Neural cell (in vitro differentiated cells): ENCODE measurements at regions not wholly inside any gene's neighbourhood (a gene's known extent, or its start where the extent isn't known, plus 50 kb on each side); places are given as distances from the start of the nearest gene placed in this dataset.
"Not testable (repeated sequence)": the region's sequence is repeated elsewhere in the genome, so short reads cannot be mapped to it uniquely, and the experiment has no call there.

Experiments used
- H2AFZ ChIP-seq: fragments of 200-600, 300-800 bp; sonication (generic), shearing (Covaris generic); 2 replicates; pipeline ENCODE4 v1.6.0; 2014; ENCODE audit warnings: low read depth, mild to moderate bottlenecking, antibody characterized with exemption, low read length, moderate library complexity
- H3F3A ChIP-seq: fragments of 200-600 bp; shearing (Covaris generic); 2 replicates; pipeline ENCODE4 v1.6.1; 2016; ENCODE audit warnings: mild to moderate bottlenecking, moderate library complexity, mixed read lengths, antibody characterized with exemption, low read length; ENCODE audit not compliant: insufficient read depth, poor library complexity, severe bottlenecking
- H3K27ac ChIP-seq: fragments of 200-600, 300-800 bp; sonication (generic), shearing (Covaris generic); 2 replicates; pipeline ENCODE4 v1.5.1; 2014; ENCODE audit warnings: mild to moderate bottlenecking, low read length, moderate library complexity
- H3K27me3 ChIP-seq: fragments of 300-800, 200-600 bp; sonication (generic), shearing (Covaris generic); 2 replicates; pipeline ENCODE4 v1.6.0; 2014; ENCODE audit warnings: mild to moderate bottlenecking, low read depth, low read length, moderate library complexity; ENCODE audit not compliant: insufficient read depth
- H3K36me3 ChIP-seq: fragments of 300-800, 200-600 bp; sonication (generic), shearing (Covaris generic); 2 replicates; pipeline ENCODE4 v1.5.1; 2014; ENCODE audit warnings: mild to moderate bottlenecking, antibody characterized with exemption, low read length, moderate library complexity; ENCODE audit not compliant: insufficient read depth
- H3K4me2 ChIP-seq: fragments of 300-800, 200-600 bp; sonication (generic), shearing (Covaris generic); 2 replicates; pipeline ENCODE4 v1.6.0; 2014; ENCODE audit warnings: mild to moderate bottlenecking, low read length
- H3K4me3 ChIP-seq: fragments of 300-800, 200-600 bp; sonication (generic), shearing (Covaris generic); 2 replicates; pipeline ENCODE4 v1.5.1; 2014; ENCODE audit warnings: mild to moderate bottlenecking, low read length, moderate library complexity
- H3K79me2 ChIP-seq: fragments of 200-600 bp; shearing (Covaris generic); replicated peaks from 2 replicates; pipeline ENCODE4 v1.6.0; 2014; ENCODE audit warnings: mild to moderate bottlenecking, low read length, moderate library complexity; ENCODE audit not compliant: insufficient read depth
- H3K9ac ChIP-seq: fragments of 300-800, 200-600 bp; sonication (generic), shearing (Covaris generic); 2 replicates; pipeline ENCODE4 v1.6.1; 2016; ENCODE audit warnings: mild to moderate bottlenecking, low read length, mixed read lengths
- H3K9me2 ChIP-seq: fragments of 200-600 bp; shearing (Covaris generic); 2 replicates; pipeline ENCODE4 v1.6.1; 2016; ENCODE audit warnings: mild to moderate bottlenecking, low read length, mixed read lengths; ENCODE audit not compliant: insufficient read depth
- H3K9me3 ChIP-seq: fragments of 200-600, 300-800 bp; sonication (generic), shearing (Covaris generic); 2 replicates; pipeline ENCODE4 v1.6.1; 2016; ENCODE audit warnings: mild to moderate bottlenecking, mixed run types, low read length, moderate library complexity, mixed read lengths
- H4K20me1 ChIP-seq: fragments of 200-600 bp; shearing (Covaris generic); 2 replicates; pipeline ENCODE4 v1.6.1; 2016; ENCODE audit warnings: mild to moderate bottlenecking, mixed run types; ENCODE audit not compliant: insufficient read depth
- EP300 ChIP-seq: fragments of 450-650 bp; conservative IDR thresholded peaks from 2 replicates; pipeline ENCODE4 v1.6.1; 2014; ENCODE audit warnings: antibody characterized with exemption, mild to moderate bottlenecking, moderate library complexity; ENCODE audit not compliant: poor library complexity, severe bottlenecking
- EZH2 ChIP-seq: fragments of 200-600, 300-800 bp; shearing (Covaris generic), sonication (generic); IDR thresholded peaks from 2 replicates; pipeline ENCODE4 v1.6.1; 2014; ENCODE audit warnings: antibody characterized with exemption, low read length, borderline replicate concordance, mild to moderate bottlenecking; ENCODE audit not compliant: insufficient read depth, poor library complexity, severe bottlenecking
- MXI1 ChIP-seq: fragments of 450-650 bp; conservative IDR thresholded peaks from 2 replicates; pipeline ENCODE4 v1.6.1; 2014; ENCODE audit warnings: antibody characterized with exemption, mild to moderate bottlenecking; ENCODE audit not compliant: poor library complexity, severe bottlenecking
- POLR2AphosphoS5 ChIP-seq: IDR thresholded peaks from 2 replicates; pipeline ENCODE4 v1.6.1; 2012
- RAD21 ChIP-seq: fragments of 450-650 bp; conservative IDR thresholded peaks from 2 replicates; pipeline ENCODE4 v1.6.1; 2014; ENCODE audit warnings: antibody characterized with exemption, mild to moderate bottlenecking, moderate library complexity
- SMC3 ChIP-seq: fragments of 450-650 bp; conservative IDR thresholded peaks from 2 replicates; pipeline ENCODE4 v1.6.1; 2014; ENCODE audit warnings: antibody characterized with exemption, mild to moderate bottlenecking, moderate library complexity; ENCODE audit not compliant: poor library complexity
- TAF1 ChIP-seq: IDR thresholded peaks from 2 replicates; pipeline ENCODE4 v1.6.1; 2012; ENCODE audit warnings: low read depth
- TF ChIP-seq, protein P1 (sequence below): fragments of 450-650 bp; IDR thresholded peaks from 2 replicates; pipeline ENCODE4 v1.5.1; 2014; ENCODE audit warnings: antibody characterized with exemption, mild to moderate bottlenecking, moderate library complexity; ENCODE audit not compliant: poor library complexity, severe bottlenecking
- TF ChIP-seq, protein P2 (sequence below): IDR thresholded peaks from 2 replicates; pipeline ENCODE4 v1.6.1; 2012; ENCODE audit warnings: borderline replicate concordance

GRCh38 chr2:82939211-82939610 is 1519.9 kb downstream of the SUCLG1 start:
- no peaks in the 10 kb centered on the region for H4K20me1 ChIP-seq
- no peak overlapping the region for H3K4me2 ChIP-seq
- no peak overlapping the region for H3K9ac ChIP-seq
- H3K79me2 ChIP-seq = no peaks in the 10 kb centered on the region
- no peak overlapping the region for H3K4me3 ChIP-seq
- H3K27me3 ChIP-seq = no peaks in the 10 kb centered on the region
- no peaks in the 10 kb centered on the region for H3F3A ChIP-seq
- H2AFZ ChIP-seq = no peak overlapping the region
- H3K9me2 ChIP-seq = no peaks in the 10 kb centered on the region
- no peaks in the 10 kb centered on the region for H3K9me3 ChIP-seq
- H3K27ac ChIP-seq = no peak overlapping the region
- H3K36me3 ChIP-seq = no peaks in the 10 kb centered on the region
- TF ChIP-seq, protein P1, sequence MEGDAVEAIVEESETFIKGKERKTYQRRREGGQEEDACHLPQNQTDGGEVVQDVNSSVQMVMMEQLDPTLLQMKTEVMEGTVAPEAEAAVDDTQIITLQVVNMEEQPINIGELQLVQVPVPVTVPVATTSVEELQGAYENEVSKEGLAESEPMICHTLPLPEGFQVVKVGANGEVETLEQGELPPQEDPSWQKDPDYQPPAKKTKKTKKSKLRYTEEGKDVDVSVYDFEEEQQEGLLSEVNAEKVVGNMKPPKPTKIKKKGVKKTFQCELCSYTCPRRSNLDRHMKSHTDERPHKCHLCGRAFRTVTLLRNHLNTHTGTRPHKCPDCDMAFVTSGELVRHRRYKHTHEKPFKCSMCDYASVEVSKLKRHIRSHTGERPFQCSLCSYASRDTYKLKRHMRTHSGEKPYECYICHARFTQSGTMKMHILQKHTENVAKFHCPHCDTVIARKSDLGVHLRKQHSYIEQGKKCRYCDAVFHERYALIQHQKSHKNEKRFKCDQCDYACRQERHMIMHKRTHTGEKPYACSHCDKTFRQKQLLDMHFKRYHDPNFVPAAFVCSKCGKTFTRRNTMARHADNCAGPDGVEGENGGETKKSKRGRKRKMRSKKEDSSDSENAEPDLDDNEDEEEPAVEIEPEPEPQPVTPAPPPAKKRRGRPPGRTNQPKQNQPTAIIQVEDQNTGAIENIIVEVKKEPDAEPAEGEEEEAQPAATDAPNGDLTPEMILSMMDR = no peak
- TF ChIP-seq EP300 = no peak
- TF ChIP-seq RAD21 = no peak
- TF ChIP-seq, protein P2, sequence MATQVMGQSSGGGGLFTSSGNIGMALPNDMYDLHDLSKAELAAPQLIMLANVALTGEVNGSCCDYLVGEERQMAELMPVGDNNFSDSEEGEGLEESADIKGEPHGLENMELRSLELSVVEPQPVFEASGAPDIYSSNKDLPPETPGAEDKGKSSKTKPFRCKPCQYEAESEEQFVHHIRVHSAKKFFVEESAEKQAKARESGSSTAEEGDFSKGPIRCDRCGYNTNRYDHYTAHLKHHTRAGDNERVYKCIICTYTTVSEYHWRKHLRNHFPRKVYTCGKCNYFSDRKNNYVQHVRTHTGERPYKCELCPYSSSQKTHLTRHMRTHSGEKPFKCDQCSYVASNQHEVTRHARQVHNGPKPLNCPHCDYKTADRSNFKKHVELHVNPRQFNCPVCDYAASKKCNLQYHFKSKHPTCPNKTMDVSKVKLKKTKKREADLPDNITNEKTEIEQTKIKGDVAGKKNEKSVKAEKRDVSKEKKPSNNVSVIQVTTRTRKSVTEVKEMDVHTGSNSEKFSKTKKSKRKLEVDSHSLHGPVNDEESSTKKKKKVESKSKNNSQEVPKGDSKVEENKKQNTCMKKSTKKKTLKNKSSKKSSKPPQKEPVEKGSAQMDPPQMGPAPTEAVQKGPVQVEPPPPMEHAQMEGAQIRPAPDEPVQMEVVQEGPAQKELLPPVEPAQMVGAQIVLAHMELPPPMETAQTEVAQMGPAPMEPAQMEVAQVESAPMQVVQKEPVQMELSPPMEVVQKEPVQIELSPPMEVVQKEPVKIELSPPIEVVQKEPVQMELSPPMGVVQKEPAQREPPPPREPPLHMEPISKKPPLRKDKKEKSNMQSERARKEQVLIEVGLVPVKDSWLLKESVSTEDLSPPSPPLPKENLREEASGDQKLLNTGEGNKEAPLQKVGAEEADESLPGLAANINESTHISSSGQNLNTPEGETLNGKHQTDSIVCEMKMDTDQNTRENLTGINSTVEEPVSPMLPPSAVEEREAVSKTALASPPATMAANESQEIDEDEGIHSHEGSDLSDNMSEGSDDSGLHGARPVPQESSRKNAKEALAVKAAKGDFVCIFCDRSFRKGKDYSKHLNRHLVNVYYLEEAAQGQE = no peak
- TF ChIP-seq SMC3 = no peak
- TF ChIP-seq MXI1 = no peak
- TF ChIP-seq POLR2AphosphoS5 = no peak
- TF ChIP-seq EZH2 = no peak
- no peak for TF ChIP-seq TAF1

DNA sequence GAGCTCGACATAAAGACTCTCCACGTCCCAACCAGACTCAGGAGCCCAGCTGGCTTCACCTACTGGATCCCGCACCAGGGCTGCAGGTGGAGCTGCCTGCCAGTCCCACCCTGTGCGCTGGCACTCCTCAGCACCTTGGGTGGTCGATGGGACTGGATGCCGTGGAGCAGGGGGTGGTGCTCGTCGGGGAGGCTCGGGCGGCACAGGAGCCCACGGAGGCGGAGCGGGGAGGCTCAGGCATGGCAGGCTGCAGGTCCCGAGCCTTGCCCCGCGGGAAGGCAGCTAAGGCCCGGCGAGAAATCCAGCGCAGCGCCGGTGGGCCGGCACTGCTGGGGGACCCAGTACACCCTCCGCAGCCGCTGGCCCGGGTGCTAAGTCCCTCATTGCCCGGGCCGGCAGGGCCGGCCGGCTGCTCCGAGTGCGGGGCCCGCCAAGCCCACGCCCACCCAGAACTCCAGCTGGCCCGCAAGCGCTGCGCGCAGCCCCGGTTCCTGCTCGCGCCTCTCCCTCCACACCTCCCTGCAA is 1520.7 kb downstream of the SUCLG1 start:
- H3K27me3 ChIP-seq, H3K4me2 ChIP-seq, H3K79me2 ChIP-seq: not testable (repeated sequence)

GRCh38 chr2:82913566-82913965 is 1545.5 kb downstream of the SUCLG1 start:
- H2AFZ ChIP-seq = no peak overlapping the region
- H3K9me2 ChIP-seq = no peaks in the 10 kb centered on the region
- no peak overlapping the region for H3K4me3 ChIP-seq
- H3K79me2 ChIP-seq = no peaks in the 10 kb centered on the region
- peaks cover 2% of the 10 kb centered on the region for H3K9me3 ChIP-seq
- no peaks in the 10 kb centered on the region for H3F3A ChIP-seq
- no peak overlapping the region for H3K4me2 ChIP-seq
- H4K20me1 ChIP-seq = no peaks in the 10 kb centered on the region
- H3K27me3 ChIP-seq = no peaks in the 10 kb centered on the region
- no peak overlapping the region for H3K27ac ChIP-seq
- H3K9ac ChIP-seq = no peak overlapping the region
- H3K36me3 ChIP-seq = no peaks in the 10 kb centered on the region
- TF ChIP-seq TAF1 = no peak
- no peak for TF ChIP-seq POLR2AphosphoS5
- TF ChIP-seq, protein P2 = no peak
- TF ChIP-seq EP300 = no peak
- TF ChIP-seq EZH2 = no peak
- TF ChIP-seq RAD21 = no peak
- no peak for TF ChIP-seq MXI1
- TF ChIP-seq, protein P1 = no peak
- no peak for TF ChIP-seq SMC3

More for the DNA sequence above, 1520.7 kb downstream of the SUCLG1 start:
- H3K27ac ChIP-seq, H3K4me3 ChIP-seq, H3K36me3 ChIP-seq, H3K9me3 ChIP-seq, H2AFZ ChIP-seq, H3K9me2 ChIP-seq, H4K20me1 ChIP-seq, H3K9ac ChIP-seq, H3F3A ChIP-seq: not testable (repeated sequence)
